ENCODE measurements at regions not wholly inside any gene's neighbourhood (a gene's known extent, or its start where the extent isn't known, plus 50 kb on each side); places are given as distances from the start of the nearest gene placed in this dataset.
"Not testable (repeated sequence)": the region's sequence is repeated elsewhere in the genome, so short reads cannot be mapped to it uniquely, and the experiment has no call there.

DNA sequence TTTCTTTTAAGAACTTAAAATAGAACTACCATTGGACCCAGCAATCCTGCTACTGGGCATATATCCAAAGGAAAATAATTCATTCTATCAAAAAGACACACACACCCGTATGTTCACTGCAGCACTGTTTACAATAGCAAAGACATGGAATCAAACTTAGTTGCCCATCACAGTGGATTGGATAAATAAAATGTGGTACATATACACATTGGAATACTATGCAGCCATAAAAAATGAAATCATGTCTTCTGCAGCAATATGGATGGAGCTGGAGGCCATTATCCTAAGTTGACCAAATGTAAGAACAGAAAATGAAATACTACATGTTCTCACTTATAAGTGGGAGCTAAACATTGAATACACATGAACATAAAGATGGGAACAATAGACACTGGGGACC lies 585.3 kb upstream of the USP24 start:
- DNase-seq, result no peak

- no peak for DNase-seq
These were observed 578.7 kb upstream of the USP24 start for GRCh38 chr1:55793856-55794255.

- no peak for DNase-seq
These were observed 577.7 kb upstream of the USP24 start for GRCh38 chr1:55792870-55793269.

GRCh38 chr1:55789466-55789865 lies 574.3 kb upstream of the USP24 start:
- no peak for DNase-seq

- DNase-seq, result no peak
These were observed 571.2 kb upstream of the USP24 start for GRCh38 chr1:55786396-55786795.

DNA sequence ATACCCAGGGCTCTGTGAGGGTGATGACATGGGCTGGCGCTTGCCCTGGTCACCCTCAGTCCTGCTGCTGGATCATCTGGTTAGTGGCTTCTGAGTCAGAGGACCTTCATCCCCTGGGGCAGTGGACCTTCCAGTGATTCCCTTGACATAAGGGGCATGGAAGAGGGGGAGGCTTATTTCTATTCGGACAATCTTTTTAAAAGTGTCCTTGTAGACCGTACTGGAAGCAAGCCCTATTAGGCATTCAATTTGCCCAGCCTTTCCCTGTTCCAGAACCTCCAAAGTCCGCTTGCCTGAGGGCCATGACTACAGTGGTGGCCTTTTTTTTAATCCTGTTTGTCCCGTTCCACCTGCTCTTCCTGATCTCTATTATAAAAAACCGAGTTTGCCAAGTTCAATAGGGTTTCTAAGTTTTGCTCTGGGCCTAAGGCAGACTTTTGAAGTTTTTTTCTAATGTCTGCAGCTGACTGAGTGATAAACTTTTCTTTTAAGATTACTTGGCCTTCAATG lies 569.8 kb upstream of the USP24 start:
- not testable (repeated sequence) for DNase-seq

GRCh38 chr1:55781944-55782482 lies 566.8 kb upstream of the USP24 start:
- no peak for DNase-seq

- DNase-seq, result no peak
These were observed 565.8 kb upstream of the USP24 start for GRCh38 chr1:55781003-55781402.

DNA sequence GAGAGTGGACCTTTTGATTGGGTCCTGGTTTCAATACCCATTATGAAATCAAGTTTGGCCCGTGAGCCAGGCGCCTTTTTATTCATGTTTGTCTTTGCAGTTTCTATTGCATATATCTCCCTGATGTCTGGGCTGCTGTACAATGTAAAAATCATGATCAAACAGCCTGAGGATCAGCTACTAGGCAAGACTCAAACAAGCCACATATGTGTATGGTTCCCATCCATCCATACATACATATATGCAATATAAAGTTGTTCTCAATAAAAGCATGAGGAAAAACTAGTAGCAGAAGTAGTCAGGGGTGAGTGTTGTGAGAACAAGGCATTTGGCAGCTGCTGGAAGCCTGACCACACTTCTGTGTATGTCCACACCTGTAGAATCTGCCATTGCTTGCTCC lies 562.4 kb upstream of the USP24 start:
- no peak for DNase-seq

GRCh38 chr1:55775007-55775406 lies 559.8 kb upstream of the USP24 start:
- DNase-seq, result no peak

DNA sequence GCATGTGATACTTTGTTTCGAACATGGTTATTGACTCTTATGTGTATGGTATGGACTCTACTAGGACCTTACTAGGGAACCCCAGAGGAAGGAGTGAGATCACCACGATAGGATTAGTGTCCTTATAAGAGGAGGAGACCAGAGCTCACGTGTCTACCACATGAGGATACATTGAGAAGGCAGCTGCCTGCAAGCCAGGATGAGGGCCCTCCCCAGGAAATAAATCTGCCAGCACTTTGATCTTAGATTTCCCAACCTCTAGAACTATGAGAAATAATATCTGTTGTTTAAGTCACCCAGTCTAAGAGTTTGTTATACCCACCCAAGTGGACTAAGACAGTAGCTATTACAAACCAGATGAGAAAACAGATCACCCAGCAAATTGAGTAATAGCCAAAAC lies 559.3 kb upstream of the USP24 start:
- no peak for DNase-seq

DNA sequence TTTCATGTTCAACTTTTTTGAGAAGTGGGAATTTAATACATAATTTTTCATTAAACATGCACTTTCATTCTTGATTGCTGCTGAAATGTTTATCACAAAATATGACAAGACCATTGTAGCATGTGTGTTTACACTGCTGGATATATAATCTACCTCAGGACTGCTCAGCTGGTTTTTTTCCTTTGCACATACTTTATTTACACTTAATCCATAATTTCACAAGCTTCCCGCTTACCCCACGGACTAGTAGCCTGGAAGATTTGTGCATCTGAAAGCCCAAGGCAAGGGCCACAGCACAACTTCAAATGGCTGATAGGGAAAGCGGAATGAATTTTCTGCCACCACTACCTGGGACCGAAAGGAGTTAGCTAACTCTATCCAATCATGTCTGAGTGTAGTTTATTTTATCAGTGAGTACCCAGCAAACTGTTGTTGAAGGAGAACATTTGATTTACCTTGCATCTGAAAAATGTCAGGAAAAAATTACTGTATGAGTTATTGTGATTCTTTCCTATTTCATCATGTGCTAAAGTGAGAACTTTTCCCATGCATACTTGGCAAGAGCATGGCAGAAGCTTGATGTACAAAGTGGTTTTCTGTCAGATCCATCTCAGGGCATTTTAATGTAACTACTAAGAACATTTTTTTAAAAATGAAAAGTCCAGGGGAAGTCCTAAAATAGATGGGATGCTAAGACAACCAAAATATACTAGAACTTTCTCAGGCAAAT lies 558.2 kb upstream of the USP24 start:
- DNase-seq, result no peak

- no peak for DNase-seq
These were observed 553.3 kb upstream of the USP24 start for GRCh38 chr1:55768327-55768952.

DNA sequence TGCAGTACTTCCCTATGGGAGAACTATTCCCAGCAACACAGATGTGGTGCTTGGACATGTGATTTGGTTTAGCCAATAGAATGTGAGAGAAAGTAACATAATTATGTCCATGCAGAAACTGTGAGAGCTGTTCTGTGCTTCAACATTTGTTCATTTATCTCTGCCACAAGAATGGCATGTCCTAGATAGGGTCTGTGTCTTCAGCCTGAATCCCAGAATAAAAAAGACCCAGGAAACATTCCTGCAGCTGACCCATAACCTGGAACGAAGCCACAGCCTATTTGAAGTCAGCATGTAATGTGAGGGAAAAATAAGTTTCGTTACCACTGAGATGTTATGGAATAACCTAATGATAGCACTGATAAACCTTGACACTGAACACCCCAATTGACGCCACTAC lies 552.0 kb upstream of the USP24 start:
- no peak for DNase-seq

- DNase-seq, result not testable (repeated sequence)
These were observed 550.3 kb upstream of the USP24 start for GRCh38 chr1:55765505-55765904.

- no peak for DNase-seq
These were observed 536.6 kb upstream of the USP24 start for GRCh38 chr1:55751776-55752175.

GRCh38 chr1:55750628-55750995 lies 535.4 kb upstream of the USP24 start:
- no peak for DNase-seq

- no peak for DNase-seq
These were observed 534.9 kb upstream of the USP24 start for GRCh38 chr1:55749975-55750627.

GRCh38 chr1:55747408-55747841 lies 532.3 kb upstream of the USP24 start:
- no peak for DNase-seq

GRCh38 chr1:55746710-55747109 lies 531.5 kb upstream of the USP24 start:
- DNase-seq, result no peak

DNA sequence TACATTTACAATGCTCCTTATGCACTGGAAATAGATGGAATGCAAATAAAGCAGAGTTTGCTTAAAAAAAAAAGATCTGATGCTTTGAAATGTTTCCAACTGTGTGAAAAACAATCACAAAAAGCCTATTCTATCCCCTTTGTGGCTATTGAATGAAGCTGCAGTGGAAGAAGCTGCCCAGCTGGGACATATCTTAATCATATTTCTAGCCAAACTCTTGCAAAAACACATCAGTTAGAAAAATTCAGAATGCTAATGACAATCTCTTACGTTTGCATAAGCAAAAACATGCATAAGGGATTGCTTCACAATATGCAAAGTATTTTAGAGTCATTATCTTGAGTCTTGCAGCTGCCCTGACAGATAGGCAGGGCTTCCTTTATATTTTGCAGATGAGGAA lies 526.4 kb upstream of the USP24 start:
- DNase-seq, result no peak

- no peak for DNase-seq
These were observed 519.9 kb upstream of the USP24 start for GRCh38 chr1:55735106-55735505.

DNA sequence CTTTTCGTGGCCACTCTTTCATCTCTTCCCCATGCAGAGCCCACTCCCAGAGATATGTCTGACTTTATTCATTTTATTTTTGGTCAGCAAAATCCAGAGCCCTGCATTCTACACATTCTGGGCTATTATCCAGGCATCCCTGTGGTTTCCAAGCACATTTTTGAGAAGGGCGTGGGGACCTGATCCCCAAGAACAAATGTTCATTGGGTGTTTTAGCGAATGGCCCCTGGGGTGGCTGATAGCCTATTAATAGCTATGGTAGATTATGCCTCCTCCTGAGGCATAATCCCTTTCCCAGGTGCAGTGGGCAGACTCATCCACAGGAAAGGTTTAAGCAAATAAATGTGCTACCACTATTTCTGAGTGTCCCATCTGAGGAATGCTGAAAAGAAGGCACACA lies 511.8 kb upstream of the USP24 start:
- DNase-seq, result no peak

- DNase-seq, result no peak
These were observed 510.2 kb upstream of the USP24 start for GRCh38 chr1:55725378-55725777.
